MM.1S (cell line): ENCODE measurements at regions not wholly inside any gene's neighbourhood (a gene's known extent, or its start where the extent isn't known, plus 50 kb on each side); places are given as distances from the start of the nearest gene placed in this dataset.

ENCODE experiments used
- EZH2 ChIP-seq: fragments of 300-600 bp; sonication (generic); optimal IDR thresholded peaks from 2 replicates; pipeline ENCODE3; 2017; ENCODE audit warnings: low read depth, mild to moderate bottlenecking, antibody characterized with exemption, low read length, mixed read lengths
- EZH2phosphoT487 ChIP-seq: fragments of 300-600 bp; sonication (generic); IDR thresholded peaks from 2 replicates; pipeline ENCODE4 v1.6.1; 2018; ENCODE audit warnings: antibody characterized with exemption, low read length
- TF ChIP-seq, protein P1 (sequence below): fragments of 300-600 bp; sonication (generic); IDR thresholded peaks from 2 replicates; pipeline ENCODE4 v1.5.1; 2016; ENCODE audit warnings: antibody characterized with exemption, low read length, mixed read lengths

GRCh38 chr4:129364747-129365452, 268.9 kb downstream of the C4orf33 start:
- TF ChIP-seq, protein P1, sequence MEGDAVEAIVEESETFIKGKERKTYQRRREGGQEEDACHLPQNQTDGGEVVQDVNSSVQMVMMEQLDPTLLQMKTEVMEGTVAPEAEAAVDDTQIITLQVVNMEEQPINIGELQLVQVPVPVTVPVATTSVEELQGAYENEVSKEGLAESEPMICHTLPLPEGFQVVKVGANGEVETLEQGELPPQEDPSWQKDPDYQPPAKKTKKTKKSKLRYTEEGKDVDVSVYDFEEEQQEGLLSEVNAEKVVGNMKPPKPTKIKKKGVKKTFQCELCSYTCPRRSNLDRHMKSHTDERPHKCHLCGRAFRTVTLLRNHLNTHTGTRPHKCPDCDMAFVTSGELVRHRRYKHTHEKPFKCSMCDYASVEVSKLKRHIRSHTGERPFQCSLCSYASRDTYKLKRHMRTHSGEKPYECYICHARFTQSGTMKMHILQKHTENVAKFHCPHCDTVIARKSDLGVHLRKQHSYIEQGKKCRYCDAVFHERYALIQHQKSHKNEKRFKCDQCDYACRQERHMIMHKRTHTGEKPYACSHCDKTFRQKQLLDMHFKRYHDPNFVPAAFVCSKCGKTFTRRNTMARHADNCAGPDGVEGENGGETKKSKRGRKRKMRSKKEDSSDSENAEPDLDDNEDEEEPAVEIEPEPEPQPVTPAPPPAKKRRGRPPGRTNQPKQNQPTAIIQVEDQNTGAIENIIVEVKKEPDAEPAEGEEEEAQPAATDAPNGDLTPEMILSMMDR, result no peak
- TF ChIP-seq EZH2 (no peak), EZH2phosphoT487 (no peak)
